ENCODE measurements at regions not wholly inside any gene's neighbourhood (a gene's known extent, or its start where the extent isn't known, plus 50 kb on each side); places are given as distances from the start of the nearest gene placed in this dataset.

DNA sequence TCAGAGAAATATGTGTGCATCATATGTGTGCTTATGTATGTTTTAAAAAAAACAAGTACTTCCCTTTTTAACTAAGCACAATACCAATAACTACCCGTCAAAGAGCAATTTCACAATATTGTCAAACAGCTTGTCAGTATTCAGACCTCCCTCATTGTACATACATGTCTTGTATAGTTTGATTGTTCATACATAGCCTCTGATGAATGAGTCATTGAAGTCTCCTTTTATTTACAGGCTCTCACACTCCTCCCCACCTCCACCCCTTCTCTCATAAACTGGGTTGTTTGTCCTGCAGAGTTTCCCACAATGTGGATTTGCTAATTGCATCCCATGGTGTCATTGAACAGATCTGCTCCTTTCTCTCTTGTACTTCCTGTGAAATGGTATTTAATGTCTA, 132.8 kb upstream of the L3MBTL4 start:
- Histone ChIP-seq H3K9me3 (replicated peaks in 1 of 11) (peaks cover 0 to 14% (median 0%) of the 10 kb centered on the region in 11 experiments; a peak in 5 of 22 replicates), H3K4me3 (no peak overlapping the region), H3K4me1 (peaks cover 0 to 5% (median 0%) of the 10 kb centered on the region in 10 experiments; a peak in 4 of 20 replicates), H3K27me3 (no peaks in the 10 kb centered on the region), H3K36me3 (no peaks in the 10 kb centered on the region), H3K27ac (no peak overlapping the region), H4K20me1 (no peaks in the 10 kb centered on the region), H3K4me2 (no peak overlapping the region), H3K9ac (no peak overlapping the region)
- no peak for TF ChIP-seq Cebpa-rat (IDR thresholded peaks at IDR 0.05)

DNA sequence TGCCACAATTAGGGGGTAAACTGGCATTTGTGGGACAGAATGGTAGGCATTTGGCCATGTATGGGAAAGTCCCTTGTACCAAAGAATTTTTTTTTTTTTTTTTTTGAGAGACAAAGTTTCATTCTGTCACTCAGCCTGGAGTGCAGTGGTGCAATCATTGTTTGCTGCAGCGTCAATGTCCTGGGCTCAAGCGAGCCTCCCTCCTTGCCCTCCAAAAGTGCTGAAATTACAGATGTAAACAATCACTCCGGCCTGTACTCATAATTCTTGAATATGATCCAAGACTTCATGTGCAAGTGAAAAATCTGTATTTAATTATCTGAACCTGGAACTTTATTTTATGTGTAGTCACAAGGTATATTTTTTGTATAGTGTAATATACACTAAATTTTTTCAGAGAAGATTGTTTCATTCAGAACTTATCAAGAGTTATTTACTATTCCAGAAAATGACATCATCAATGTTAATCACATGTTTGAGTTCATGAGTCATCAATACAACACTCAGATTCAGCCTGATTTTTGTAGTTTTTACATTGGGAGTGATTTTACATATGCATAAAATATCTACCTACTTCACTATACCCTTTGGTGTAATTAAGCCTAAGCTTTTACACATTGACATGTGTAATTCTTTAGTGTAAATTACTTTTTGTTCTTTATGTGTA, 138.7 kb upstream of the L3MBTL4 start:
- H3K9me3 ChIP-seq (replicated peaks in 1 of 11), result peaks cover 0 to 14% (median 0%) of the 10 kb centered on the region in 11 experiments; a peak in 5 of 22 replicates
- H3K4me2 ChIP-seq, result no peak overlapping the region
- TF ChIP-seq Cebpa-rat (IDR thresholded peaks at IDR 0.05), result no peak
- no peaks in the 10 kb centered on the region for H3K27me3 ChIP-seq
- H3K9ac ChIP-seq, result no peak overlapping the region
- H3K36me3 ChIP-seq, result no peaks in the 10 kb centered on the region
- no peaks in the 10 kb centered on the region for H3K4me1 ChIP-seq
- H3K4me3 ChIP-seq, result no peak overlapping the region
- no peak overlapping the region for H3K27ac ChIP-seq
- no peaks in the 10 kb centered on the region for H4K20me1 ChIP-seq

DNA sequence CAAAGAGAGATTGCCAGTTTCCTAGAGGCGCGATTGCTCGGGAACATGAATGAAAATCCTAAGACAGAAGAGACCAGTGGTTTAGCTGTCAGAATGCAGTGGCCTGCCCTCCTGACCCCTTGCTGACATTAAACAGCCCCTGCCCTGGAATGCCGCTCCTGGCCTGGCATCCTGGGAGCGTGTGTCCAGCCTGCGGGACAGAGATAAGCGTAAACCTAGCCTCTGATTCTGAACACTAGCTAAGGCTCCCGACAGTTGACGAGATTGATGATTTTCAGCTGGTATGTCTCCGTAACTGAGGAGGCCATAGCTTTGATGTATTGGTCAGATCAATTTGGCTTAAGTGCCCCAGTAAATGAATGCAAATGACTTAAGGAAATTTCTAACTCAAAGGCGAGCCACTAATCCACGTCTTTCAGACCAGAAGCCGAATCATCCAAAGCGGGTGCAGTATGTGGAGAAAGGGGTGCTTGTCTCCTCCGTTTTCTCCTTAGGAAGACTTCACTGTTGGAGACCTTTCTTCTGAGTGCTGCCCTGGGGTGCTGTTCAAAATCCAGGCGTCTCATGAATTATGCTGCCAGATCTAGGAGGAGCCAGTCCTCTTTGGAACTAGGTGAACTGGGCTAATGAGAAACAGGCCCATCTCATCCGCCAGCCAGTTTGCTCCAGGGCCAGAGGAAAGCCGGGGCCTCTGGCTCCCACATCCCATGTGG, 142.5 kb upstream of the L3MBTL4 start:
- no peaks in the 10 kb centered on the region for H4K20me1 ChIP-seq
- H3K4me2 ChIP-seq, result no peak overlapping the region
- H3K9ac ChIP-seq, result no peak overlapping the region
- no peaks in the 10 kb centered on the region for H3K9me3 ChIP-seq (replicated peaks in 1 of 11)
- H3K36me3 ChIP-seq, result no peaks in the 10 kb centered on the region
- H3K4me3 ChIP-seq, result no peak overlapping the region
- H3K4me1 ChIP-seq, result no peaks in the 10 kb centered on the region
- no peak overlapping the region for H3K27ac ChIP-seq
- no peaks in the 10 kb centered on the region for H3K27me3 ChIP-seq
- TF ChIP-seq Cebpa-rat (IDR thresholded peaks at IDR 0.05), result no peak

GRCh38 chr18:6557770-6558248, 143.1 kb upstream of the L3MBTL4 start:
- Histone ChIP-seq H3K4me2 (no peak overlapping the region), H3K4me1 (no peaks in the 10 kb centered on the region), H3K9me3 (replicated peaks in 1 of 11) (no peaks in the 10 kb centered on the region), H3K36me3 (no peaks in the 10 kb centered on the region), H3K27me3 (no peaks in the 10 kb centered on the region), H3K9ac (no peak overlapping the region), H3K27ac (no peak overlapping the region), H3K4me3 (no peak overlapping the region), H4K20me1 (no peaks in the 10 kb centered on the region)
- no peak for TF ChIP-seq Cebpa-rat (IDR thresholded peaks at IDR 0.05)

- no peaks in the 10 kb centered on the region for H3K36me3 ChIP-seq
- no peak for TF ChIP-seq Cebpa-rat (IDR thresholded peaks at IDR 0.05)
- H3K4me2 ChIP-seq, result no peak overlapping the region
- no peaks in the 10 kb centered on the region for H3K27me3 ChIP-seq
- H4K20me1 ChIP-seq, result no peaks in the 10 kb centered on the region
- H3K9me3 ChIP-seq (replicated peaks in 1 of 11), result no peaks in the 10 kb centered on the region
- H3K27ac ChIP-seq, result no peak overlapping the region
- H3K4me3 ChIP-seq, result no peak overlapping the region
- no peaks in the 10 kb centered on the region for H3K4me1 ChIP-seq
- no peak overlapping the region for H3K9ac ChIP-seq
Measured at GRCh38 chr18:6558446-6559156, 143.9 kb upstream of the L3MBTL4 start.

GRCh38 chr18:6559296-6559695, 144.6 kb upstream of the L3MBTL4 start:
- Histone ChIP-seq H3K9ac (no peak overlapping the region), H3K27ac (no peak overlapping the region), H3K36me3 (no peaks in the 10 kb centered on the region), H3K4me3 (no peak overlapping the region), H3K27me3 (no peaks in the 10 kb centered on the region), H3K4me1 (no peaks in the 10 kb centered on the region), H4K20me1 (no peaks in the 10 kb centered on the region), H3K4me2 (no peak overlapping the region), H3K9me3 (replicated peaks in 1 of 11) (no peaks in the 10 kb centered on the region)
- TF ChIP-seq Cebpa-rat (IDR thresholded peaks at IDR 0.05), result no peak

DNA sequence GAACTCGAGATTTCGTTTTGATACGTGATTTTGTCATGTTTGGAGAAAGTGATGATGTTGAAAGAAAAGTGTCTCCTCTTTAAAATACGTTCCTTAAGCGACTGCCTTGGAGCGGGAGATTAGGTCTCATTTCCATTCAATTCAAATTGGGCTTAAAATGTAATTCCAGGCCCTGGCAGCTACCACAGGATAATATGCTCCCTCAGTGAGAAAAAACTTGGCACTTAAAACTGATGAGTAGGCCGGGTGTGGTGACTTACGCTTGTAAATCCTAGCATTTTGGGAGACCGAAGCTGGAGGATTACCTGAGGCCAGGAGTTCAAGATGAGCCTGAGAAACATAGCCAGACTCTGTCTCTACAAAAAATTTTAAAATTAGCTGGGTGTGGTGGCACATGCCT, 146.3 kb upstream of the L3MBTL4 start:
- Histone ChIP-seq H3K4me2 (no peak overlapping the region), H3K27ac (no peak overlapping the region), H3K4me3 (no peak overlapping the region), H3K27me3 (no peaks in the 10 kb centered on the region), H4K20me1 (no peaks in the 10 kb centered on the region), H3K9ac (no peak overlapping the region), H3K36me3 (no peaks in the 10 kb centered on the region), H3K4me1 (no peaks in the 10 kb centered on the region), H3K9me3 (replicated peaks in 1 of 11) (no peaks in the 10 kb centered on the region)
- no peak for TF ChIP-seq Cebpa-rat (IDR thresholded peaks at IDR 0.05)

- no peaks in the 10 kb centered on the region for H3K4me1 ChIP-seq
- no peaks in the 10 kb centered on the region for H3K36me3 ChIP-seq
- no peak overlapping the region for H3K4me3 ChIP-seq
- no peak overlapping the region for H3K4me2 ChIP-seq
- H3K9ac ChIP-seq, result no peak overlapping the region
- no peak for TF ChIP-seq Cebpa-rat (IDR thresholded peaks at IDR 0.05)
- no peaks in the 10 kb centered on the region for H4K20me1 ChIP-seq
- no peaks in the 10 kb centered on the region for H3K9me3 ChIP-seq (replicated peaks in 1 of 11)
- no peaks in the 10 kb centered on the region for H3K27me3 ChIP-seq
- no peak overlapping the region for H3K27ac ChIP-seq
Measured at GRCh38 chr18:6561420-6561861, 146.7 kb upstream of the L3MBTL4 start.

GRCh38 chr18:6561862-6562291, 147.2 kb upstream of the L3MBTL4 start:
- no peaks in the 10 kb centered on the region for H3K9me3 ChIP-seq (replicated peaks in 1 of 11)
- no peaks in the 10 kb centered on the region for H4K20me1 ChIP-seq
- H3K4me1 ChIP-seq, result no peaks in the 10 kb centered on the region
- no peaks in the 10 kb centered on the region for H3K36me3 ChIP-seq
- no peak overlapping the region for H3K4me2 ChIP-seq
- H3K27ac ChIP-seq, result no peak overlapping the region
- no peaks in the 10 kb centered on the region for H3K27me3 ChIP-seq
- TF ChIP-seq Cebpa-rat (IDR thresholded peaks at IDR 0.05), result no peak
- H3K4me3 ChIP-seq, result no peak overlapping the region
- no peak overlapping the region for H3K9ac ChIP-seq
